M059J (cell line): ENCODE measurements at regions not wholly inside any gene's neighbourhood (a gene's known extent, or its start where the extent isn't known, plus 50 kb on each side); places are given as distances from the start of the nearest gene placed in this dataset.
A peak's percentile ranks its signal among the peaks of the same experiment; 100 is the strongest.
"Not testable (repeated sequence)": the region's sequence is repeated elsewhere in the genome, so short reads cannot be mapped to it uniquely, and the experiment has no call there.

Experiments
- DNase-seq: peaks from one replicate; pipeline ENCODE4 v3.0.0-alpha.2; 2012; ENCODE audit warnings: low read depth

DNA sequence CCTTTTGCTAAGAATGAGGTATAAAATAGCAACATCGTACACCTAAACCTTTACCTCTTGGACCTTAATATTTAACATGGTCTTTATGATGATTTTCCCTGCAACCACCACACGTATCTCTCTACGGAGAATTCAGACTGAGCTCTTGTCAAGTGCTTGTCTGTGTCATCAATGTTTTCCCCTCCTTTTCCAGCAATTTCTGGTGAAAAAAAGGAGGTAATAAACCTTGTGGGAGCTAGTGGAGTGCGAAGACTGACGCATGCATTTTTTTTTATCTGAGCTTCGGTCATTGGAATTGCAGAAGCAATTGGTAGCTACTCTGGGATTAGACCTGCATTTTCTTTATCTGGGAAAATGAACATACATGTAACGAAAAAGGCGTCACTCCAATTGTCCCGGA is 527.6 kb downstream of the TMEM114 start:
- DNase-seq, result no peak

DNA sequence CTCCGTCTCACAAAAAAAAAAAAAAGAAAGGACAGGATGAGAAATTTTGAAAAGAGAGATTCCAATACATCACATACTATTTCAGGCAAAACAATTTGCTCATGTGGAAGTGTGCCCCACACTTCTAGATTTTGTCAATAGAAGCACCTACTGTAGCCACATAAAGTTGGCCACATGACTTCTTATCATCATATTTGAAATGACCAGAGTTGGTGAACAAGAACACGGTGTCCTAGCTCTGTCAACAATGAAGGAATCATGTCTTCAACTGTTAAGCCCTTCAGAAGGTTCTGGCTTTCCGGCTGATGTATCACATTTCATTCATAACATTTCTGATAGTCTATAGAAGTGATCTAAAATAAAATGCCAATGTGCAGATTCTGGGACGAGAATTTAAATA is 534.5 kb downstream of the TMEM114 start:
- DNase-seq, result no peak

DNA sequence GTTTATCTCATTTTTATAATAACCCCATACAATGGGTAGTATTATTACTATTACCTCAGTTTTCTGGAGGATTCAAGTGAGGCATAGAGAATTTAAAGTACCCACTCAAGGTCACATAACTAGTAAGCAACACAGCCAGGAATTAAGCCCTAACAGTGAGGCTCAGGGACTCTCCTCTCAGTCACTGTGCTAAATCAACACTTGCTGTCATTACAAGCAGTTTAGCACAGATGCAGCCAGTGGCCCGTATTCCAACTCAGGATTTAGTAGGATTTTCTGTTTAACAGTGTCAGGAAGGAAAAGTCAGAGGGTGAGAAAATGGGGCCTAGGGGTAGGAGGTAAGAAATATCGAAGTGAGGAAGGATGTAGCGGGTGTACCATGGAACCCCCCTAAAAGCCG is 536.9 kb downstream of the TMEM114 start:
- no peak for DNase-seq

DNA sequence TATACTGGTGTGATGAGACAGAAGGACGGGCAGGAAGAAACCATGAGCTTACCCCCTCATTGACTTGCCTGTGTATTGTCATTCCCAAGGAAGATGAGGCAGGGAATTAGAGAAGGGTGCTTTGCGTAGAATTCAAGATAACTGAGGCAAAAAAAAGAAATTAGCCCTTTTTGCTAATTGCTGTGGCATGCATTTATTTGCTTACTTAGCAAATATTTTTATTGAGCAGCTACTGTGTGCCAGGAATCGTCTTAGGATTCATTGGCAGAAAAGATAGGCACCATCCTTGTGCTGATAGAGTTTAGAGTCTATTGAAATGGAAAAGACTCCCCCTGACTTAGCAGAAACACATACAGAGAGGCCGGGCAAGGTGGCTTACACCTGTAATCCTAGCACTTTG is 541.9 kb downstream of the TMEM114 start:
- no peak for DNase-seq

DNA sequence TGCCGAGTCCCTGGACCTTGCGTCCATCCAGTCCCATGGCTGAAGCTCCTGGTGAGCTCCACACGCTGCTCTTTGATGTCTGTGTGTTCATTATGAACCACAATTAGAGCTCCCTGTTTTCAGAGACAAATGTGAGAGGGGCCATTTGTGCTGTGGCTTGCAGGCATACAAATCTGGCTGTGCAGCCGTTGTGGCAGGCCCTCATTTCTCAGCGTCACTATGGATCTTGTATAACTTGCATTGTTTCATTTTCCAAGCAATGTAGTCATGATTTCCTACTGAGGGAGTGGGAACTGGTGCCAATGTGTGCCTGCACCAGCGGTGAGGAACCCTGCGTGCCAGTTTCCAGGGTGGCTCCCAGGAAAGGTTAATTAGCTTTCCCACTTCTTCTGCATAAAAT is 542.6 kb downstream of the TMEM114 start:
- DNase-seq, result no peak

DNA sequence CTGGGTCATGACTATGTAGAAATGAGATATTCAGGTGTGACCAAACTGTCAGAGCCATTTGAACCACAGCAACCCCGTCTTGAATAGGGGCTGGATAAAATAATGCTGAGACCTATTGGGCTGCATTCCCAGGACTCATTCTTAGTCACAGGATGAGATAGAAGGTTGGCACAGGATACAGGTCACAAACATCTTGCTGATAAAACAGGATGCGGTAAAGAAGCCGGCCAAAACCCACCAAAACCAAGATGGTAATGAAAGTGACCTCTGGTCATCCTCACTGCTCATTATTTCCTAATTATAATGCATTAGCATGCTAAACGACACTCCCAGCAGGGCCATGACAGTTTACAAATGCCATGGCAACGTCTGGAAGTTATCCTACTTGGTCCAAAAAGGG is 545.5 kb downstream of the TMEM114 start:
- peak; percentile 81 for DNase-seq

DNA sequence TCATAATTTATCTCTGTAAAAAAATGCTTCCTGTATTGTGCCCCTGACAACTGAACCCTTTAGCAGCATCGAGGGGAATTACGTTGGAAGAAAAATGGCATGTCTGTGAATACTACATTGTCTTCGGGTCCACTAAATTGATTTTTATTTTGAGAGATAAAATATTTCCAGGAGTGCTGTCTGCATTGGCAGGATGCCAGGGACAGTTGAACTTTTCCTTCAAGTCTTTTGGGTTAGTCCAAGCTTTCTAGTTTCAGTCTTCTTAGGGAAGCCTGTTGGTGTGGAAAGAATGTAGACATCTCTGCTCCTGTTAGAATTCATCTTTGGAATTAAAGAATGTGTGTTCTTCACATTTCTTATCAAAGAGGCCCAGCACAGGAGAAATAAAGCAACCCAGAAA is 557.9 kb downstream of the TMEM114 start:
- DNase-seq, result no peak

DNA sequence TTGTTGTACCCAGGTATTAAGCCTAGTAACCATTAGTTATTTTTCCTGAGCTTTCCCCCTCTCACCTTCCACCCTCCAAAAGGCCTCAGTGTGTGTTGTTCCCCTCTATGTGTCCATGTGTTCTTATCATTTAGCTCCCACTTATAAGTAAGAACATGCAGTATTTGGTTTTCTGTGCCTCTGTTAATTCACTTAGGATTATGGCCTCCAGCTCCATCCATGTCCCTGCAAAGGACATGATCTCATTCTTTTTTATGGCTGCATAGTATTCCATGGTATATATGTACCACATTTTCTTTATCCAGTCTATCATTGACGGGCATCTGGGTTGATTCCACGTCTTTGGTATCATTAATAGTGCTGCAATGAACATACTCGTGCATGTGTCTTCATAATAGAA is 560.3 kb downstream of the TMEM114 start:
- DNase-seq, result not testable (repeated sequence)

DNA sequence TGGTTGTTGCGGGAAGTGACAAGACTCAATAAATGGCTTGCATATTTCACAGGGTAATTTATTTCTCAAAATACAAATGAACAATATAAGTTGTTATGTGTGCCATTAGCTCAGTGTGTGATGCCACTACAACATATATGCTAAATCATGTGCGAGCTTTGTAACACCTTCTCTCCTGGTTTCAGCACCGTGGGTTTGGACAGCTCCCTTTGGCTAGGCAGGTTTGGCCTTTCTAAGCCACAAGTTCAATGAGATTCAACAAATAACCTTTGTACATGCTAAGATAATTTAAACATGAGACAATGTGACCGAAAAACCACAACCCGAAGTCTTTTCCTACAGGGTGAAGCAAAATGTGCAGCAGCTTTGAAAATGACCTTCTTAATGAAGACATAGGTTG is 563.9 kb downstream of the TMEM114 start:
- peak; percentile 18 for DNase-seq

DNA sequence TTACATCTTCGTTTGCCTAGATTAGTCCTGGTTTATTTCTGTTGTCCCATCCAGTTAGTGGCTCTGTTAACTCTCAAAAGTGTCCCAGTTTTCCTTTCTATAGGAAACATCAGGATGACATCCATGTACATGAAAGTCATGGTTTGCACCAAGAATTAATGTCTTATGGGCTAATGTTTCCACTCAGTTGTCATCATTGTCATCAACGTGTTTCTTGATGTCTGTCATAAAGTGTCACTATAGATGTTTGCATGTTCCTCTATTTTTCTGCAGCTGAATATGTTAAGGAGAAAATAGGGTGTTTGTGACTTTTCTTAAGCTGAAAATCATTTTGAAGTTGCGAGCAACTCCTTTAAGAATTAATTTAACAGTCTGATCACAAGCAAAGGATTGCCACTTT is 567.0 kb downstream of the TMEM114 start:
- DNase-seq, result no peak

DNA sequence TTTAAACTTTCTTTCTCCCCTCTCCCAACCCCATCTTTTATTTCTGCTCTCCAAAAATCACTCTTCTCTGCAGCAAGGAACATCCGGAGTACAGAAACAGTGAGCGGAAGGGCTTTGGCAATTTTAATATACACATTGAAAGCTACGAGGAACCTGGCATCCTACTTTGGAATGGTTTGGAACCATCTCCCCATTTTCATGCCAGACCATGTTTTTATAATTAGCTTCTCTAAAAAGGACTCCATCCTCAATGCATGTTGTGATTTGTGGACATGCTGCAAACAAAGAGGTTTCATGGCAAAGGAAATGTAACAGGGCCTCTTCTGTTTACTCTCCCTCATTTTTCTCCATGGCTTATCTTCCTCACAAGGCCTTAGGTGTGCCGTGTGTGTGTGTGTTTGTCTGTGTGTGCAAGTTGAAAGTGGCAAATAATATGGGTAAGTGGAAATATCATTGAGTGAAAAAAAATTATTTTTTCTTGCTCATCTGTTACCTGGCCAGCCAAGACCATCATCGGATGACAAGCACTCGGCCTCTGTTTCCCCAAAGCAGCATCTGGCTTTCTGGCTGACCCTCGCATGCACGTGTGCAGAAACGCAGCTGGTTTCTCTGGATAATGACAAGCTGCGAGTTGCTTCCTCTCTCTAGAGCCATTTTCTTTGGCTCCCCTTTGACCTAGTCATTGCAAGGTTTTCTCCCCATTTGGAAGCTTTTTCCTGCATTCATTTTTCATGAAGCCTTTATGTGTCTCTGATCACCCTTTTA is 585.0 kb downstream of the TMEM114 start:
- no peak for DNase-seq

DNA sequence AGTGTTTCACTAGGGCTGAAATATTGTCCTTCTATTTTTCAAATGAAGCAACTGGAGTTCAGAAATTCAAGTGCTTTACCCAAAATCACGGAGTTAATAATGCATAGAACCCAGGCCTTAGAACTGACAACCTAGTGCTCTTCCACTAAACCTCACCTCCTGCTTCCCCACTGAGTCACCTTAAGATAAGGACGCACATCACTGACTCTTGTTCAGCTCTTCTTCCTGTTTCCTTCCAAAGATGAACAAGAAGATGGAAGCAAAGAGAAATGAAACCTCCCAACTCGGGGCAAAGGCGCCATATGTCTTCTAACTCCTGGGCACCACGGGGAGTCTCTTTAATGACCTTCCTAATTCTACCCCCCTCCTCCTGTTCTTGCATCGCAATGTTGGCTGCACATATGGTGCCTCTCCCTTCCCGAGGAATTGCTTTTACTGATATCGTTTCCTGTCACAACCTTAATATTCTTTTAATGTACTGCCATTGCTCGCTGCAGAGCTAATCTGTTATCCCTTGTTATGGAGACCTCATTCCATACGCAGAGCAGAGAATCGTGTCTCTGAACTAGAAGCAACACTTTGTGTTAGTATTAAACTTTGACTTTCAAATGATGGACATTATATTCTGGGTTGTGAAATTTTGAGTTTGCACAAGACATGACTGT is 591.4 kb downstream of the TMEM114 start:
- DNase-seq, result peak; percentile 15

DNA sequence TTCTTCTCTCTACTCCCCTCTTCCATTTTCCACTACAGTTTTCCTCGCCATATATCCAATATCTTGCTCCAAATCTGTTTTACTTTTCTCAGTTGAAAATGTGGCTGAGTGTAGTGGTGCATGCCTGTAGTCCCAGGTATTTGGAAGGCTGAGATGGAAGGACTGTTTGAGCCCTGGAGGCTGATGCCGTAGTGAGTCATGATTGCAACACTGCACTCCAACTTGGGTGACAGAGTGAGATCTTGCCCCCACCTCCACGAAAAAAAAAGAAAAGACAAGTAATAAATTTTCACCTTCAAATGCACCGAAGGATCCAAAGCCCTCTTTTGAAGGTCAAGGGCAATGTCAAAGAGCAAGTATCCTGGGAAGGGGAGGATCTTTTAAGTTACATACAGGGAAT is 592.3 kb downstream of the TMEM114 start:
- DNase-seq, result peak; percentile 49

DNA sequence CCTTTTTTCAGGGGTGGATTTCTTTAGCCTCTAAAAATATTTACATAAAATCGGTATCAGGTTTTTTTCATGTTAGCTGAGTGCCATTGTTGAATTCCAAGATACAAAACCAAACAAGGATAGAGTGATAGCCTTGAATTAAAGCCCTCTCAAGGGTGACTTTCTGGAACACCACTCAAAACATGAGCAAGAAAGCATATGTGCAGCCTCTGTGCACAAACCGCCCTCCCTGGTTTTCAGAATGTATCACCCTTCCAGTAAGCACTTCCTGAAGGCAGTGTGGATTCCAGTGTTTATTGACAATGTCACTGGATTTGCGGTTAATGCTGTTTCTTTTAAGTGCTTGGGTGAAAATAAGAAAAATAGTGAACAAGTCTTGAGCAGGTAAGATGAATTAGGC is 597.7 kb downstream of the TMEM114 start:
- DNase-seq, result peak; percentile 43

DNA sequence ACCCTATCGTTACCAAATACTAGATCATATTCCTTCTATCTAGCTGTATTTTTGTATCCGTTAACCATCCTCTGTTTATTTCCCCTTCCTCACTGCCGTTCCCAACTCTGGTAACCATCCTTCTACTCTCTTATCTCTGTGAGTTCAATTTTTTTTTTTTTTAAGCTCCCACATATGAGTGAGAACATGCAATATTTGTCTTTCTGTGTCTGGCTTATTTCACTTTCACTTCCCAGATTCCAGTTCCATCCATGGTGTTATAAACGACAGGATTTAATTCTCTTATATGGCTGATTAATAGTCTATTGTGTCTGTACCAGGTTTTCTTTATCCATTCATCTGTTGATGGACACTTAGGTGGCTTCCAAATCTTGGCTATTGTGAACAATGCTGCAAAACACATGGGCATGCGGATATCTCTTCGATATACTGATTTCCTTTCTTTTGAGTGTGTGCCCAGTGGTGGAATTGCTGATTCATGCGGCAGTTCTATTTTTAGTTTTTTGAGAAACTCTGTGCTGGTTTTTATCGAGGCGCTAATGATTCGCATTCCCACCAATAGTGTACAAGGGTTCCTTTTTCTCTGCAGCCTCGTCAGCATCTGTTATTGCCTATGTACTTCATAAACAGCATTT is 599.6 kb downstream of the TMEM114 start:
- peak; percentile 41 for DNase-seq

DNA sequence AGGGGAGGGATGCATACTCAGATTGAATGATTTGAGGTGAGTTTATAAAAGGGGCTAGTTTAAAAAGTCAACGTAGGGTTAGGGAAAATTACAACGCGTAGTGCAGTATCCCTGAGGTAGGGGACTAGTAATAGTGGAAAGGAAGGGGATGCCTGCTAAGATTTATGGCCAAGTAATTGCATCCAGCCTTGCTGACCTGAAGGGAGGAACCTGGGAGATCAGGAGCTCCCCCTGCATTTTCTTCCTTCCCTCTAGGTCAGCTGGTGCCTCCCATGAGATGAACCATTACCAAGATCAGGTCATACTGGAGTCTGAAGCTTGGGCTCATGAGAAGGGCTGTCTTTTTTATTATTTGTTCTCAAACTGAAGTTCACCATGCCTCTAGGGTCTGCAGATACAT is 606.6 kb downstream of the TMEM114 start:
- DNase-seq, result no peak

DNA sequence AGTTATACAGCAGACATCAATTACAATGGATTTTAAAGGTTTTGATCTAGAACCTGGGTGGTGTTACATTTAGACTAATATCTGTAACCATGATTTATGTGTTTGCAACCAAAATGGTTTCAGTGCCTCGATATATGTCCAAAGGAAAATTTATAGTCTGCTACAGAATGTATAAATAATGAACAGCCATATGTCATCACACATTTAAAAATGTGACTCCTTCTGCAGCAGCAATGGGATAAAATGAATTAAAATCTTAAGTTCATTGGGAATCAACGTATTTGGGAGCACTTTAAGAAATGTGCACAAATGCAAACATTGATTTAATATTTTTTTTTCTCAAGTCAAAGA is 610.2 kb downstream of the TMEM114 start:
- no peak for DNase-seq

DNA sequence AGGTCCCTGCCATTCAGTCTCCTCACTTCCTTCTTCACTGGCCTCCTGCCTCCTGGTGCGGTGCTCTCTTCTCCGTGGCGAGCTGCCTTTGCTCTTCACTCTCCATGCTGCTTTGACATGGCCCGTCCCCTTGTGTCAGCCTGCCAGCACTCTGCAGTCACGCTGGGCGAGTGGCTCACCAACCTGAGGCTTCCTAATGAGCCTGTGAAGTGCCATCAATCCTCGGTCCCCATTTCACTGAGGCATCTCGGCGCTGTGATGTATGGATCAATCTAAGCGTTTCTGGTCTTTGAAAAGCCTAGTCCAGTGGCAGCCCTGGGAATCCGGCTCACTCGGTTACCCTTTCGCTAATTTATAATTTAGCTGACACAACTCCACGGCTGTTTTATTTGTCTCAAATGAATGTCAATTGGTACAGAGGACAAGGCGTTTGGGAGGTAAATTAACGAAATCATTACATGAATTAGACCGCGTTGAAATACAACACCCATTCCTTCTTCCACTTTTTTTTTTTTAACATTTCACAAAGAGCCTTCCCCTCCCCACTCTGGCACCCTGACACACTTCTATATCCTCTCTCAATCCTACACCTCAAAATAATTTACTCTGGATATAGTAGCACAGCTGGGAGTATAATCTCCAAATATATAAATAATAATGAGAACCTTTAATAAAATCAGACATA is 610.7 kb downstream of the TMEM114 start:
- no peak for DNase-seq

DNA sequence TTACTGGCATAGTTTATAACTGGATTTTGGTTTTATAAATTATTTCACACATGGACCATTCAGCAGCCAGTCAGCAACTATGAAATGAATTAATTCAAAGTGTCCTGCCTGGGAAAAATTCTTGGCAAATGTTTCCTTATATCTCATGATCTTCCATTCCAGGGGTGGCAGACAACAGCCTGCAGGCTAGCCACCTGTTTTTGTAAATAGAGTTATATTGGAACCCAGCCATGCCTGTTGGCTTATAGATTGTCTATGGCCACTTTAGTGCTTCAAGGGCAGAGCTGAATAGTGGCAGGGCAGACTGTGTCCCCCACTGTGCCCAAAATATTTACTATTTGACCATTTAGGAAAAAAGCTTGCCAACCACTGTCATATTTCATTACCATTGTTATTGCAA is 613.7 kb downstream of the TMEM114 start:
- no peak for DNase-seq

DNA sequence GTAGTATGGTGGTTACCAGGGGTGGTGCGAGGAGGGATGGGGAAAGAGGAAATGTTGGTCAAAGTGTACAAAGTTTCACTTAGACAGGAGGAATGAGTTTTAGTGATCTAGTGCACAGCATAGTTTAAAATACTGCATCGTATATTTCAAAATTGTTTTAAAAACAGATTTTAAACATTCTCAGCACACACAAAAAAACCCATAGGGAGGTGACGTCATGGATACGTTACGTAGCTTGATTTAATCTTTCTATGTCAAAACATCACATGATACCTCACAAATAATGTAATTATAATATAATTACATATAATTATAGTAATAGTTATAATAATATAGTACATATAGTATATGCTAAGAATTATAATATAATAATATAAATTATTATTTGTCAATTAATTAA is 614.2 kb downstream of the TMEM114 start:
- DNase-seq, result no peak

DNA sequence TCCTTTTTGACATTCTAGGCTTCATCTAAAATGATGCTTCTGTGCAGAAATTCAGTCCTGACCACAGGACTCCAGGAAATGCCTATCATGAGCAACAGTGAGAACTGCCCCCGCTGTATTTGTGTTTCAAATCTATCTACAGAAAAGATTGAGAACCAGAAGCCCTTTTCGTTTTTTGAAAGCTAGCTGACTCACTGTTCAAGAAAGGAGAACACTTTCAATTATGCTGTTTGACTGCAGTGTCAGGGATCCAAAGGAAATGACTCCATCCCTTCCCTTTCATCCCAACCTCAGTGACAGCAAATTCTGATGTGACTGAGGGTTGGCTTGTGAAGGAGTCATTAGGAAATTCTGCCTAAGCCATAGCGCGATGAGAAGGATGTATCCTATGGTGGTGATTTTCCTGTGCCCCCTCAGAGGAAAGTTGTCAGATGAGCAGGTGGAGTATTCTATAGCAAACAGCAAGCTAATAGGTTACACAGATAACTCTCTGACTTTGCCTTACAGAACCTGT is 622.3 kb downstream of the TMEM114 start:
- DNase-seq, result peak; percentile 34

DNA sequence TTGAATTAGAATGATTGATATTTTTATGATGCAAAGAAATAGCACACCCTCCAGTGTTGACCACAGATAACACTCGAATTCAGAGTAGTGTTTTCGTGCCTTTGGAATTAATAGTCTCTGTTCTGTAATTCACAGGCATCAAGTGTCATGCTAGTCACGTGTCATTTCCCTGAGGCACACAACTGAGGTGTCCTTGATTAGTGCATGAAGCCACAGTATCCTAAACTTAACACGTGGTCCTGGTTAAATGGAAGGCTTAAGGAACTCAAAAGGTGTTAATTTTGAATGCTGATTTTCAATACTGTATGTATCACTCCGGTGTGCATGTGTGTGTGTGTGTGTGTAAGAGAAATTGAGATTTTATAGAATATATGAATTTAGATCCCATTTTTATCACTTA is 625.6 kb downstream of the TMEM114 start:
- DNase-seq, result no peak

DNA sequence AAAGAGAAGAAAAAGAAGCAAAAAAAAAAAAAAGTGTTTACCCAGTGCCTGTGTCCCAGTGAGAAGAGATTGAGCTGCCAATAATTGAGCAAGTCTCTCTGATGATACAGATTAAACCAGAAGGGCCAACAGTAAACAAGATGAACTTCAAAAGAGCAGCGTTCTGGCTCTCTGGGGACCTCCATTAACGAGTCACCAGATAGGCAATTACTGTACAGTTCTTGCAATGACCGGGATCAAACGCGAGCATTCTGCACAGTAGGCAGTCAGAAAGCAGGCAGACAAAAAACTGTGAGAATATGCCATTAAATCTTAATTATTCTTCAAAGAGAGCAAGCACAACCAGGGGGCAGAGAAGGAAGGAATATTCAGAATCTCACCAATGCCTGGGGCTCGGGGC is 626.1 kb downstream of the TMEM114 start:
- no peak for DNase-seq
